GM12872 (cell line): ENCODE measurements at regions not wholly inside any gene's neighbourhood (a gene's known extent, or its start where the extent isn't known, plus 50 kb on each side); places are given as distances from the start of the nearest gene placed in this dataset.

ENCODE experiments used
- TF ChIP-seq, protein P1 (sequence below): IDR thresholded peaks from 3 replicates; pipeline ENCODE4 v1.5.1; 2011; ENCODE audit warnings: low read depth, mild to moderate bottlenecking, low read length, moderate library complexity; ENCODE audit not compliant: insufficient read depth

DNA sequence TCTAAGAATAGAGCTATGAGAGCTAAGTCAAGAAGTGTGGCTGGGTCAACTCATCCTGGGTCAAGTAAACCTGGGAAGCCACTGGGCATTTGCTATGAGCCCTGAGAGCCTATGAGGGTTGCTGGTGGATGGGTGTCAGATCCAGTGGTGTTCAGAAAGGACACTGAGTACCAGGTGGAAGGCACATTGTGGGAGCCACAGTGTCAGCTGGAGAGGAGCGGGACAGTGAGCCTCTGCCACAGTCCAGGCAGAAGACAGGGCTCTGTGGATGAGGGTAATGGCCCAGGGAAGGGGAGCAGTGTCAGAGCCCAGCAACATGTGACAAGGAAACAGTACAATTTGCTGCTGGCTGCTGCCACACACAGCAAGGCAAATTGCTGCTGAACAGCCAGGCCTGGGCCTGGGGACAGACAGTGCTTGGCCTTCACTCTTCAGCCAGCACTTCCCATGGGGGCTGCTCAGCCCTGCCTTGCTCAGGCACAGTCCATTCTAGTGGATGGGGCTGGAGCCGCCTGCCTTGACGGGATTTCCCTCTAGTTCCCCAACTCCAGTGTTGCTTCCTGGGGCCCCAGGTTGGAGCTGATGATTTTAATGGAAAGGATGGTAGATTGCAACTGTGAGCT, 90.9 kb upstream of the CHST15 start:
- TF ChIP-seq, protein P1, sequence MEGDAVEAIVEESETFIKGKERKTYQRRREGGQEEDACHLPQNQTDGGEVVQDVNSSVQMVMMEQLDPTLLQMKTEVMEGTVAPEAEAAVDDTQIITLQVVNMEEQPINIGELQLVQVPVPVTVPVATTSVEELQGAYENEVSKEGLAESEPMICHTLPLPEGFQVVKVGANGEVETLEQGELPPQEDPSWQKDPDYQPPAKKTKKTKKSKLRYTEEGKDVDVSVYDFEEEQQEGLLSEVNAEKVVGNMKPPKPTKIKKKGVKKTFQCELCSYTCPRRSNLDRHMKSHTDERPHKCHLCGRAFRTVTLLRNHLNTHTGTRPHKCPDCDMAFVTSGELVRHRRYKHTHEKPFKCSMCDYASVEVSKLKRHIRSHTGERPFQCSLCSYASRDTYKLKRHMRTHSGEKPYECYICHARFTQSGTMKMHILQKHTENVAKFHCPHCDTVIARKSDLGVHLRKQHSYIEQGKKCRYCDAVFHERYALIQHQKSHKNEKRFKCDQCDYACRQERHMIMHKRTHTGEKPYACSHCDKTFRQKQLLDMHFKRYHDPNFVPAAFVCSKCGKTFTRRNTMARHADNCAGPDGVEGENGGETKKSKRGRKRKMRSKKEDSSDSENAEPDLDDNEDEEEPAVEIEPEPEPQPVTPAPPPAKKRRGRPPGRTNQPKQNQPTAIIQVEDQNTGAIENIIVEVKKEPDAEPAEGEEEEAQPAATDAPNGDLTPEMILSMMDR = no peak

DNA sequence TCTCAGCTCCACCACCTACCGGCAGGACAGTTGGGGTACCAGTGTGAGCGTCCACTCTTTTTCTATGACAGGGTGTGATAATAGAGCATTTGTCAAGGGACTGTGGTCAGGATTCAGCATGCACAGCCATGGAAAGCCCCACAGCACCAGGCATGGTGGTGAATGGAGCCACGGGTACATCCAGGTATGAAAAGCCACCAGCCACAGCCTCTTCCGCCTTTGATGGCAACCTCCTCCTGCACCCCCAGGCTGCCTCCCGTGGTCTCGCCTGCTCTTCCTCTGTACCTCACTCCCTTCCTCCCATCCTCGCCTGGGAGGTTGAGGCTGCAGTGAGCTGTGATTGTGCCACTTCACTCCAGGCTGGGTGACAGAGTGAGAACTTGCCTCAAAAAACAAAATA, 90.2 kb upstream of the CHST15 start:
- TF ChIP-seq, protein P1 = no peak

DNA sequence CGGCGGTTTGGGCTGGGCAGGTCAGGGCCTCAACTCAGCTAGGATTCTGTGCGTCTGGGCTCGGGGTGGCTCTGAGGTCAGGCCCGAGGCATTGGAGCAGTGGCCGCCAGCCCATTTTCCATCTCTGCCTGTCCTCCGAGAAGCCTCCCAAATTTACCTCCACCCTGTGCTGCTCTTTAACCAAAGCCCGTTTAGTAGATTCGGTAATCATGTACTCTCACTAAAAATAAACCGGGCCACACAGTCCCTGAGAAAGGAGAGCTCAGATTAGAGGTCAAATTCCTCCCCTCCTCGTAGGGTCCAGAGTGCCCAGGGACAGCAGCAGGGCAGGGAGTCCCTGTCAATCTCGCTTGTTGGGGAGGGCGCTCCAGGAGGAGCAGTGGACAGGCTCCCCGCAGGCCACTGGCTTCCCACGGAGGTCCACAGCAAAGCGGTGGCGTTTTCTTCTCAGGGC, 88.7 kb upstream of the CHST15 start:
- TF ChIP-seq, protein P1 = no peak

DNA sequence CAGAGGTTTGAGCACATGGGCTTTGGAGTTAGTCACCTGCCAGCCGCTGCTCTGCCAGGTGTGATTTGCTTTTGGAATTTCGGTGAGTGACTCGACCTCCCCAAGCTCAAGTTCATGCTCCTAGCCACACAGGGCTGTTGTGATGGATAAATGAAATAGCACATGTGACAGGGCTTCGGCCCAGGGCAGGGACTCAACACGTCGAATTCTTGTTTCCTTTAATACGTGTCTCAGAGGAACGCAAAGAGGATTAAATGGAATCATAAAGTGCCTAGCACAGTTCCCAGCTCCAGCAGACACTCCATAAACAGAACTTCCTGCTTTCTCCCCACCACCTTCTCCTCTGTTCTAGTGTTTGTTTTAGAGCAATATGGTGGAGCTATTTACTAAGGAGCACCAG, 88.3 kb upstream of the CHST15 start:
- TF ChIP-seq, protein P1 = no peak

DNA sequence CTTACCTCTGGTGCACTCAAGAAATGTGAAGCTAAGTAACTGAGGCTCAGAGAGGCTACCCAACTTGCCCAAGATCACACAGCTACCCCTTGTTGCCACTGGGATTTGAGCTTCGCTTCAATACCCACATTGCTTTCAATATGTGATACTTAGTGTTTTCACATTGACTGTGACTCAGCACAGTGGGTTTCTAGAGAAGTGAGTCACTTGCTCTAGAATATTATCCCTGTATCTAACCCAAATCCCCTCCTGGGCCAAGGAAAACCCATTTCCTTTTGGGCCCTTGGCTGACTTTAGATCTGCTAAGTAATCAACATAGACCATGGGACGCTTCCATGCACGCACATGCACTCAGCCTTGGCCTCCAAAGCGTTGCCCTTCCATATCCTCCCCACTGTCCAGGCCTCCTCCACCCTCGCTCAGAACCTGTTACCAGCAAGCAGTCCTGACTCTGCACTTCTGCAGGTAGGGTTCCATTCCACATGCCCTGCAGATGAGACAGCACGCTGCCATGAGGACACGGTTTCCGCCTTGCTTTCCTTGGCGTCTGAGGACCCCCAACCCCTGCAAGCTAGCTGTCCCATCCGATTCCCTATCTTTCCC, 87.7 kb upstream of the CHST15 start:
- TF ChIP-seq, protein P1 = no peak

DNA sequence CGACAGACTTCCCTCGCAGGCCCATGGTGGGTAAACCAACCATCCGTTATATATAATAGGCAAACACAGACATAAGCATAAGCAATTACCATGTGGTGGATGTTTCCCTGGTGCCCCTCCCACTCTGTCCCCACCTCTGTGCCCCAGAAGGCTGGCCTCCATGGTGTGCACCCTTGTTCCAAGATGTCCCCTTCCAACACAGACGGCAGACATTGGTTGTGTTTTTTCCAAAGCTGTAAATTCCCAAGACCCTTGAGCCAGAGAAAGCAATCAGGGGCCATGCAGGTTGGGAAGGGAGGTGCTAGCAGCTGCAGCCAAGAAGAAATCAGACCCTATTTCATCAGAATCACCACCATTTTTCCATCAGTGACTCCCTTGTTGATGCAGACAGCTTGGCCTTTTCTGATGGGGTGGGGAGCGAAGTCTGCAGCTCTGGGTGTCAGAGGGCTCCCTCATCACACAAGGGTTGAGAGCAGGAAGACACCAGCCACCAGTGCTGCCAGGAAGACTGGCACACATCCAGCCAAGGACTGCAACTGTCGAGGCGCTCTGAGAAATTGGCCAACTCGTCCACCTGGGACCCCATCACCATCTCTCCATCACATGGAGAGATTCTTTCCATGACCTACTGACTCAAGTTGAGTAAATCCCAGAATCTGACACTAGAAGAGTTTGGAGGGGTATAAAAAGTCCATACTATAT, 86.8 kb upstream of the CHST15 start:
- TF ChIP-seq, protein P1 = no peak

DNA sequence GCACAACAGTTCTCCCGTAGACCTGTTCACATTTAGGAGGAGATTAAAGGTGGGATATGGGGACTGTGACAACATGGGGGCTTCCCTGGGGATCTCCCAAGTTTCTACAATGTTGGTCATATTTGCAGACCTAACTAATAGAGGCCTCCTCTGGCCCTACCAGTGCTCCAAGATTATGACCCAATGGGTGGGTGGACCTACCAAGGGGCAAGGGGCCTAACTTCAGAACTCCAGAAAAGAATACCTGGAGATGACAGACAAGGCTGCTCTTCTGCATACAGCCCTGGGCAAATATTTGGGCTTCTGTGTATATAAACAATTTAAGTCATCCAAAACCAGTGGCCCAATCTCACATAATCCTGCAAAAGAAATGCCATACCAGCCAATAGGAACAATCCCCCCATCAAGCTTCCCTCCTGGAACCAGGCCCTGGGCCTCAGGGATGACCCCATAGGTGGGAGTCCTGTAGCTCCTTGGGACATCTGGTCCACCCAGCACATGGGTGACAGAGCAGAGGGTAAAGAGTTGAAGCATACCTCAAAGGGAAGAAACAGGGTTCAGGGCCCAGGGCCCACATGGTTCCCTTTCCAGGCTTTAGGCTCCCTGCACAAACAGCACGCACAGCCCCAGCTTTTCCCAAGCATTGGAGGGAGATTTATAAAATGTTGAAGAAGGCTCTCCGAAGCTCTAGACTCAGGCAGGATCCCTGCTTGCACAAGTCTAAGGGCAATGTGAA, 86.1 kb upstream of the CHST15 start:
- TF ChIP-seq, protein P1 = no peak
